ENCODE measurements at regions not wholly inside any gene's neighbourhood (a gene's known extent, or its start where the extent isn't known, plus 50 kb on each side); places are given as distances from the start of the nearest gene placed in this dataset.

DNA sequence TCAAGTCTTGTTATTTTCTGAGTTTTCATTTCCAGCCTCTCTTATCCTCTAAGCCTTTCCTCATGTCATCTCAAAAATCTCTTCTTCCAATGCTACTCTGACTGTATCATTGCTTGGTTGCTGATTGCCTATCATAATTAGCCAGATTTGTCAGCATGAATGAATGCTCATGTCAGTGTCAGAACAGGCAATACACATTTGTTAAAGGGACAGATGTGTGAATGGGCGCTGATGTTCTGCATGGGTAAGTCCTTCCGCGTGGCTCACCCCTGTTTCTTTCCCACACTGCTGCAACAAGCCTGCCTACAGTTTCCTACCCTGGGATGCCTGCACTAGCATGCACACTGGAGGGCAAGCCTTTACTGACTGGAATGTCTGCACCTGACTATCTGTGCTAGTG is 100.6 kb downstream of the RHOU start:
- TF ChIP-seq ELF4 (CRISPR knock-in tag; IDR thresholded peaks at IDR 0.05; ENCODE audit: borderline replicate concordance) (no peak), ZNF331 (CRISPR knock-in tag; IDR thresholded peaks at IDR 0.05) (no peak), POLR2A (IDR thresholded peaks at IDR 0.05; ENCODE audit: insufficient read depth in 1 of 2, low read depth in 2 of 2, low read length in 2 of 2) (no peak), GTF3A (CRISPR knock-in tag; conservative IDR thresholded peaks at IDR 0.05) (no peak)
- TF ChIP-seq, protein P1, sequence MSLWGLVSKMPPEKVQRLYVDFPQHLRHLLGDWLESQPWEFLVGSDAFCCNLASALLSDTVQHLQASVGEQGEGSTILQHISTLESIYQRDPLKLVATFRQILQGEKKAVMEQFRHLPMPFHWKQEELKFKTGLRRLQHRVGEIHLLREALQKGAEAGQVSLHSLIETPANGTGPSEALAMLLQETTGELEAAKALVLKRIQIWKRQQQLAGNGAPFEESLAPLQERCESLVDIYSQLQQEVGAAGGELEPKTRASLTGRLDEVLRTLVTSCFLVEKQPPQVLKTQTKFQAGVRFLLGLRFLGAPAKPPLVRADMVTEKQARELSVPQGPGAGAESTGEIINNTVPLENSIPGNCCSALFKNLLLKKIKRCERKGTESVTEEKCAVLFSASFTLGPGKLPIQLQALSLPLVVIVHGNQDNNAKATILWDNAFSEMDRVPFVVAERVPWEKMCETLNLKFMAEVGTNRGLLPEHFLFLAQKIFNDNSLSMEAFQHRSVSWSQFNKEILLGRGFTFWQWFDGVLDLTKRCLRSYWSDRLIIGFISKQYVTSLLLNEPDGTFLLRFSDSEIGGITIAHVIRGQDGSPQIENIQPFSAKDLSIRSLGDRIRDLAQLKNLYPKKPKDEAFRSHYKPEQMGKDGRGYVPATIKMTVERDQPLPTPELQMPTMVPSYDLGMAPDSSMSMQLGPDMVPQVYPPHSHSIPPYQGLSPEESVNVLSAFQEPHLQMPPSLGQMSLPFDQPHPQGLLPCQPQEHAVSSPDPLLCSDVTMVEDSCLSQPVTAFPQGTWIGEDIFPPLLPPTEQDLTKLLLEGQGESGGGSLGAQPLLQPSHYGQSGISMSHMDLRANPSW (CRISPR knock-in tag; IDR thresholded peaks at IDR 0.05; ENCODE audit: borderline replicate concordance) = no peak
- TF ChIP-seq, protein P2, sequence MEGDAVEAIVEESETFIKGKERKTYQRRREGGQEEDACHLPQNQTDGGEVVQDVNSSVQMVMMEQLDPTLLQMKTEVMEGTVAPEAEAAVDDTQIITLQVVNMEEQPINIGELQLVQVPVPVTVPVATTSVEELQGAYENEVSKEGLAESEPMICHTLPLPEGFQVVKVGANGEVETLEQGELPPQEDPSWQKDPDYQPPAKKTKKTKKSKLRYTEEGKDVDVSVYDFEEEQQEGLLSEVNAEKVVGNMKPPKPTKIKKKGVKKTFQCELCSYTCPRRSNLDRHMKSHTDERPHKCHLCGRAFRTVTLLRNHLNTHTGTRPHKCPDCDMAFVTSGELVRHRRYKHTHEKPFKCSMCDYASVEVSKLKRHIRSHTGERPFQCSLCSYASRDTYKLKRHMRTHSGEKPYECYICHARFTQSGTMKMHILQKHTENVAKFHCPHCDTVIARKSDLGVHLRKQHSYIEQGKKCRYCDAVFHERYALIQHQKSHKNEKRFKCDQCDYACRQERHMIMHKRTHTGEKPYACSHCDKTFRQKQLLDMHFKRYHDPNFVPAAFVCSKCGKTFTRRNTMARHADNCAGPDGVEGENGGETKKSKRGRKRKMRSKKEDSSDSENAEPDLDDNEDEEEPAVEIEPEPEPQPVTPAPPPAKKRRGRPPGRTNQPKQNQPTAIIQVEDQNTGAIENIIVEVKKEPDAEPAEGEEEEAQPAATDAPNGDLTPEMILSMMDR (CRISPR knock-in tag; IDR thresholded peaks at IDR 0.05) = no peak
- TF ChIP-seq, protein P3, sequence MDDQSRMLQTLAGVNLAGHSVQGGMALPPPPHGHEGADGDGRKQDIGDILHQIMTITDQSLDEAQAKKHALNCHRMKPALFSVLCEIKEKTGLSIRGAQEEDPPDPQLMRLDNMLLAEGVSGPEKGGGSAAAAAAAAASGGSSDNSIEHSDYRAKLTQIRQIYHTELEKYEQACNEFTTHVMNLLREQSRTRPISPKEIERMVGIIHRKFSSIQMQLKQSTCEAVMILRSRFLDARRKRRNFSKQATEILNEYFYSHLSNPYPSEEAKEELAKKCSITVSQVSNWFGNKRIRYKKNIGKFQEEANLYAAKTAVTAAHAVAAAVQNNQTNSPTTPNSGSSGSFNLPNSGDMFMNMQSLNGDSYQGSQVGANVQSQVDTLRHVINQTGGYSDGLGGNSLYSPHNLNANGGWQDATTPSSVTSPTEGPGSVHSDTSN (CRISPR knock-in tag; IDR thresholded peaks at IDR 0.05; ENCODE audit: borderline replicate concordance) = no peak
- TF ChIP-seq, protein P4, sequence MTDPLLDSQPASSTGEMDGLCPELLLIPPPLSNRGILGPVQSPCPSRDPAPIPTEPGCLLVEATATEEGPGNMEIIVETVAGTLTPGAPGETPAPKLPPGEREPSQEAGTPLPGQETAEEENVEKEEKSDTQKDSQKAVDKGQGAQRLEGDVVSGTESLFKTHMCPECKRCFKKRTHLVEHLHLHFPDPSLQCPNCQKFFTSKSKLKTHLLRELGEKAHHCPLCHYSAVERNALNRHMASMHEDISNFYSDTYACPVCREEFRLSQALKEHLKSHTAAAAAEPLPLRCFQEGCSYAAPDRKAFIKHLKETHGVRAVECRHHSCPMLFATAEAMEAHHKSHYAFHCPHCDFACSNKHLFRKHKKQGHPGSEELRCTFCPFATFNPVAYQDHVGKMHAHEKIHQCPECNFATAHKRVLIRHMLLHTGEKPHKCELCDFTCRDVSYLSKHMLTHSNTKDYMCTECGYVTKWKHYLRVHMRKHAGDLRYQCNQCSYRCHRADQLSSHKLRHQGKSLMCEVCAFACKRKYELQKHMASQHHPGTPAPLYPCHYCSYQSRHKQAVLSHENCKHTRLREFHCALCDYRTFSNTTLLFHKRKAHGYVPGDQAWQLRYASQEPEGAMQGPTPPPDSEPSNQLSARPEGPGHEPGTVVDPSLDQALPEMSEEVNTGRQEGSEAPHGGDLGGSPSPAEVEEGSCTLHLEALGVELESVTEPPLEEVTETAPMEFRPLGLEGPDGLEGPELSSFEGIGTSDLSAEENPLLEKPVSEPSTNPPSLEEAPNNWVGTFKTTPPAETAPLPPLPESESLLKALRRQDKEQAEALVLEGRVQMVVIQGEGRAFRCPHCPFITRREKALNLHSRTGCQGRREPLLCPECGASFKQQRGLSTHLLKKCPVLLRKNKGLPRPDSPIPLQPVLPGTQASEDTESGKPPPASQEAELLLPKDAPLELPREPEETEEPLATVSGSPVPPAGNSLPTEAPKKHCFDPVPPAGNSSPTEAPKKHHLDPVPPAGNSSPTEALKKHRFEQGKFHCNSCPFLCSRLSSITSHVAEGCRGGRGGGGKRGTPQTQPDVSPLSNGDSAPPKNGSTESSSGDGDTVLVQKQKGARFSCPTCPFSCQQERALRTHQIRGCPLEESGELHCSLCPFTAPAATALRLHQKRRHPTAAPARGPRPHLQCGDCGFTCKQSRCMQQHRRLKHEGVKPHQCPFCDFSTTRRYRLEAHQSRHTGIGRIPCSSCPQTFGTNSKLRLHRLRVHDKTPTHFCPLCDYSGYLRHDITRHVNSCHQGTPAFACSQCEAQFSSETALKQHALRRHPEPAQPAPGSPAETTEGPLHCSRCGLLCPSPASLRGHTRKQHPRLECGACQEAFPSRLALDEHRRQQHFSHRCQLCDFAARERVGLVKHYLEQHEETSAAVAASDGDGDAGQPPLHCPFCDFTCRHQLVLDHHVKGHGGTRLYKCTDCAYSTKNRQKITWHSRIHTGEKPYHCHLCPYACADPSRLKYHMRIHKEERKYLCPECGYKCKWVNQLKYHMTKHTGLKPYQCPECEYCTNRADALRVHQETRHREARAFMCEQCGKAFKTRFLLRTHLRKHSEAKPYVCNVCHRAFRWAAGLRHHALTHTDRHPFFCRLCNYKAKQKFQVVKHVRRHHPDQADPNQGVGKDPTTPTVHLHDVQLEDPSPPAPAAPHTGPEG (CRISPR knock-in tag; IDR thresholded peaks at IDR 0.05) = no peak
- TF ChIP-seq, protein P5, sequence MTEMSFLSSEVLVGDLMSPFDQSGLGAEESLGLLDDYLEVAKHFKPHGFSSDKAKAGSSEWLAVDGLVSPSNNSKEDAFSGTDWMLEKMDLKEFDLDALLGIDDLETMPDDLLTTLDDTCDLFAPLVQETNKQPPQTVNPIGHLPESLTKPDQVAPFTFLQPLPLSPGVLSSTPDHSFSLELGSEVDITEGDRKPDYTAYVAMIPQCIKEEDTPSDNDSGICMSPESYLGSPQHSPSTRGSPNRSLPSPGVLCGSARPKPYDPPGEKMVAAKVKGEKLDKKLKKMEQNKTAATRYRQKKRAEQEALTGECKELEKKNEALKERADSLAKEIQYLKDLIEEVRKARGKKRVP (CRISPR knock-in tag; IDR thresholded peaks at IDR 0.05) = no peak

All from HepG2 (cell line).